HEK293 (cell line): ENCODE measurements at regions not wholly inside any gene's neighbourhood (a gene's known extent, or its start where the extent isn't known, plus 50 kb on each side); places are given as distances from the start of the nearest gene placed in this dataset.

Experiments
- CTCF ChIP-seq: fragments of 450-650 bp; formaldehyde crosslinking; IDR thresholded peaks from 2 replicates; pipeline ENCODE4 v1.5.1; 2016; ENCODE audit warnings: missing biosample characterization, missing genetic modification characterization
- HOXA7 ChIP-seq: sonication (generic); formaldehyde crosslinking; IDR thresholded peaks from 2 replicates; pipeline ENCODE4 v1.8.1; 2022; ENCODE audit warnings: missing genetic modification reagents, borderline replicate concordance
- TCF7L2 ChIP-seq: IDR thresholded peaks from 2 replicates; pipeline ENCODE4 v1.6.1; 2011; ENCODE audit warnings: low read depth, mild to moderate bottlenecking, inconsistent platforms, low read length, moderate library complexity, borderline replicate concordance
- ZNF157 ChIP-seq: fragments of 450-650 bp; formaldehyde crosslinking; IDR thresholded peaks from 2 replicates; pipeline ENCODE4 v1.5.1; 2016; ENCODE audit warnings: missing biosample characterization, missing genetic modification characterization
- ZNF16 ChIP-seq: fragments of 450-650 bp; formaldehyde crosslinking; IDR thresholded peaks from 2 replicates; pipeline ENCODE4 v1.5.1; 2016; ENCODE audit warnings: low read depth, missing biosample characterization, missing genetic modification characterization
- ZNF174 ChIP-seq: fragments of 450-650 bp; formaldehyde crosslinking; IDR thresholded peaks from 2 replicates; pipeline ENCODE4 v1.5.0; 2017; ENCODE audit warnings: missing biosample characterization, mild to moderate bottlenecking, missing genetic modification characterization
- ZNF18 ChIP-seq: fragments of 450-650 bp; formaldehyde crosslinking; IDR thresholded peaks from 2 replicates; pipeline ENCODE4 v1.5.1; 2016; ENCODE audit warnings: missing biosample characterization, missing genetic modification characterization
- ZNF792 ChIP-seq: fragments of 450-650 bp; formaldehyde crosslinking; IDR thresholded peaks from 2 replicates; pipeline ENCODE4 v1.5.1; 2016; ENCODE audit warnings: missing biosample characterization, missing genetic modification characterization

- no peak for TF ChIP-seq ZNF18 (tag by site-specific recombination)
- no peak for TF ChIP-seq ZNF16
- TF ChIP-seq ZNF174, result no peak
- TF ChIP-seq CTCF (tag by site-specific recombination), result no peak
- no peak for TF ChIP-seq ZNF792
- TF ChIP-seq HOXA7 (CRISPR knock-in tag), result no peak
- TF ChIP-seq TCF7L2, result no peak
- TF ChIP-seq ZNF157 (tag by site-specific recombination), result no peak
These were observed 131.6 kb upstream of the NECTIN1 start for GRCh38 chr11:119860561-119861094.
